ENCODE measurements at regions not wholly inside any gene's neighbourhood (a gene's known extent, or its start where the extent isn't known, plus 50 kb on each side); places are given as distances from the start of the nearest gene placed in this dataset.

GRCh38 chr1:194755241-194755994, 1569.0 kb upstream of the B3GALT2 start:
- SMC1A ChIA-PET (ENCODE audit: uncharacterized antibody, unreplicated experiment) = no interaction called here
- Histone ChIP-seq H2AFZ (ENCODE audit: control insufficient read depth, low read depth, low read length) (no peak overlapping the region), H3K9ac (ENCODE audit: control insufficient read depth, insufficient read depth, low read length) (no peak overlapping the region), H3K27ac (ENCODE audit: control insufficient read depth, insufficient read depth) (no peak overlapping the region), H3K4me2 (ENCODE audit: control insufficient read depth, insufficient read depth) (no peak overlapping the region), H3K79me2 (ENCODE audit: control insufficient read depth, insufficient read depth, low read length) (no peaks in the 10 kb centered on the region), H4K20me1 (ENCODE audit: control insufficient read depth, insufficient read depth) (no peaks in the 10 kb centered on the region), H3K9me3 (replicated peaks; ENCODE audit: control insufficient read depth, insufficient read depth, low read length) (no peaks in the 10 kb centered on the region), H3K4me3 (no peak overlapping the region), H3K36me3 (ENCODE audit: control insufficient read depth in 2 of 2, insufficient read depth in 2 of 2, low read length in 1 of 2) (no peaks in the 10 kb centered on the region), H3K4me1 (ENCODE audit: control insufficient read depth, insufficient read depth, low read length) (no peaks in the 10 kb centered on the region), H3K27me3 (replicated peaks in 1 of 2; ENCODE audit: control insufficient read depth in 2 of 2, insufficient read depth in 2 of 2, low read length in 1 of 2) (no peaks in the 10 kb centered on the region)
- no peak for DNase-seq (ENCODE audit: low read depth, low spot score)
- no TSS peak for BruUV-seq (replicated peaks)
- no peak for ATAC-seq
- CTCF ChIA-PET = no interaction called here
- POLR2A ChIA-PET = no interaction called here
- in situ Hi-C loops (cut with MboI) (no loop called here), intact Hi-C loops (cut with micrococcal nuclease; ENCODE audit: unreplicated experiment) (no loop called here)
- RAD21 ChIA-PET (ENCODE audit: unreplicated experiment) = no interaction called here
- FAIRE-seq = no peak
- WGBS (ENCODE audit: insufficient coverage, insufficient replicate concordance, low lambda C conversion rate, missing lambda C conversion rate) = 3% methylated on average over 3 of the region's 3 CpGs
- TF ChIP-seq SUPT20H (IDR thresholded peaks at IDR 0.05; ENCODE audit: borderline replicate concordance, control insufficient read depth, low read depth, low read length) (no peak), CBFB (IDR thresholded peaks at IDR 0.05; ENCODE audit: low read depth) (no peak), CBX5 (IDR thresholded peaks at IDR 0.05; ENCODE audit: low read depth) (no peak), SKIL (IDR thresholded peaks at IDR 0.05; ENCODE audit: low read depth, poor library complexity, severe bottlenecking) (no peak), RB1 (IDR thresholded peaks at IDR 0.05; ENCODE audit: borderline replicate concordance) (no peak), KLF5 (IDR thresholded peaks at IDR 0.05; ENCODE audit: partially characterized antibody) (no peak), LARP7 (IDR thresholded peaks at IDR 0.05) (no peak), RELA (IDR thresholded peaks at IDR 0.05; ENCODE audit: borderline replicate concordance, partially characterized antibody) (no peak), IRF4 (IDR thresholded peaks at IDR 0.05; ENCODE audit: low read depth, low read length) (no peak), SMAD1 (IDR thresholded peaks at IDR 0.05; ENCODE audit: low read depth, partially characterized antibody) (no peak), MEF2A (IDR thresholded peaks at IDR 0.05; ENCODE audit: insufficient read depth, low read depth, low read length) (no peak), STAT1 (conservative IDR thresholded peaks at IDR 0.05) (no peak), E2F4 (IDR thresholded peaks at IDR 0.05; ENCODE audit: low read depth, low read length) (no peak), FOXK2 (IDR thresholded peaks at IDR 0.05) (no peak), MTA3 (IDR thresholded peaks at IDR 0.05; ENCODE audit: borderline replicate concordance, low read length) (no peak)
- TF ChIP-seq, protein P1, sequence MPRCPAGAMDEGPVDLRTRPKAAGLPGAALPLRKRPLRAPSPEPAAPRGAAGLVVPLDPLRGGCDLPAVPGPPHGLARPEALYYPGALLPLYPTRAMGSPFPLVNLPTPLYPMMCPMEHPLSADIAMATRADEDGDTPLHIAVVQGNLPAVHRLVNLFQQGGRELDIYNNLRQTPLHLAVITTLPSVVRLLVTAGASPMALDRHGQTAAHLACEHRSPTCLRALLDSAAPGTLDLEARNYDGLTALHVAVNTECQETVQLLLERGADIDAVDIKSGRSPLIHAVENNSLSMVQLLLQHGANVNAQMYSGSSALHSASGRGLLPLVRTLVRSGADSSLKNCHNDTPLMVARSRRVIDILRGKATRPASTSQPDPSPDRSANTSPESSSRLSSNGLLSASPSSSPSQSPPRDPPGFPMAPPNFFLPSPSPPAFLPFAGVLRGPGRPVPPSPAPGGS (IDR thresholded peaks at IDR 0.05; ENCODE audit: borderline replicate concordance, insufficient read depth, low read depth, low read length, poor library complexity, severe bottlenecking) = no peak
